Keratinocyte (primary cell): ENCODE measurements at regions not wholly inside any gene's neighbourhood (a gene's known extent, or its start where the extent isn't known, plus 50 kb on each side); places are given as distances from the start of the nearest gene placed in this dataset.
A peak's percentile ranks its signal among the peaks of the same experiment; 100 is the strongest.

Experiments used
- CTCF ChIP-seq, 3 experiments: IDR thresholded peaks in 1 of 3; conservative IDR thresholded peaks in 1 of 3; optimal IDR thresholded peaks in 1 of 3; 2 replicates in 2 of 3; 3 replicates in 1 of 3; pipeline versions ENCODE3 to v1.5.1; 2011; ENCODE audit warnings: low read length in 3 of 3, mild to moderate bottlenecking in 3 of 3, moderate library complexity in 2 of 3, control low read depth in 1 of 3, inconsistent platforms in 1 of 3; ENCODE audit not compliant: insufficient read depth in 2 of 3; ENCODE audit errors: extremely low read depth in 1 of 3
- EZH2 ChIP-seq: IDR thresholded peaks from one replicate; pipeline ENCODE4 v1.6.1; 2012; ENCODE audit warnings: inconsistent platforms, mild to moderate bottlenecking, low read length, moderate library complexity

GRCh38 chrX:80876877-80877276, 67.2 kb upstream of the BRWD3 start:
- TF ChIP-seq CTCF (optimal IDR thresholded peaks at IDR 0.05 in 1 of 3, IDR thresholded peaks at IDR 0.05 in 1 of 3, conservative IDR thresholded peaks at IDR 0.05 in 1 of 3; ENCODE audit: extremely low read depth in 1 of 3, insufficient read depth in 2 of 3, low read length in 3 of 3) (peak in 2 of 3 experiments; percentile 12 to 24), EZH2 (no peak)
